Activated T-helper 17 cell treated with anti-CD3 and anti-CD28 coated beads, Interleukin-2, amount 50 U/mL, for 72 hours (primary cell): ENCODE measurements at regions not wholly inside any gene's neighbourhood (a gene's known extent, or its start where the extent isn't known, plus 50 kb on each side); places are given as distances from the start of the nearest gene placed in this dataset.
"Not testable (repeated sequence)": the region's sequence is repeated elsewhere in the genome, so short reads cannot be mapped to it uniquely, and the experiment has no call there.

Experiments
- ATAC-seq: fragments of 150-1000 bp; cut with Tn5 transposase; replicated peaks from 2 replicates; pipeline ENCODE4 v1.10.0; 2021; ENCODE audit warnings: mild to moderate bottlenecking, moderate library complexity
- H3K27ac Mint-ChIP-seq: one replicate; pipeline ENCODE4 v1.8.0; 2022; ENCODE audit warnings: mixed read lengths
- H3K27me3 Mint-ChIP-seq: one replicate; pipeline ENCODE4 v1.8.0; 2022; ENCODE audit warnings: mixed read lengths
- H3K36me3 Mint-ChIP-seq: one replicate; pipeline ENCODE4 v1.8.0; 2022; ENCODE audit warnings: low read depth, mild to moderate bottlenecking, mixed read lengths
- H3K4me1 Mint-ChIP-seq: one replicate; pipeline ENCODE4 v1.8.0; 2022; ENCODE audit warnings: mixed read lengths
- H3K4me3 Mint-ChIP-seq: one replicate; pipeline ENCODE4 v1.8.0; 2022; ENCODE audit warnings: mild to moderate bottlenecking, mixed read lengths
- H3K9me3 Mint-ChIP-seq: one replicate; pipeline ENCODE4 v1.8.0; 2022; ENCODE audit warnings: mixed read lengths

- no peaks in the 10 kb centered on the region for H3K27me3 Mint-ChIP-seq
- ATAC-seq, result no peak
- no peaks in the 10 kb centered on the region for H3K36me3 Mint-ChIP-seq
- no peaks in the 10 kb centered on the region for H3K4me1 Mint-ChIP-seq
- no peak overlapping the region for H3K4me3 Mint-ChIP-seq
- no peak overlapping the region for H3K27ac Mint-ChIP-seq
- peaks cover 3% of the 10 kb centered on the region for H3K9me3 Mint-ChIP-seq
Measured at GRCh38 chr3:166291186-166291955, 454.1 kb upstream of the BCHE start.

DNA sequence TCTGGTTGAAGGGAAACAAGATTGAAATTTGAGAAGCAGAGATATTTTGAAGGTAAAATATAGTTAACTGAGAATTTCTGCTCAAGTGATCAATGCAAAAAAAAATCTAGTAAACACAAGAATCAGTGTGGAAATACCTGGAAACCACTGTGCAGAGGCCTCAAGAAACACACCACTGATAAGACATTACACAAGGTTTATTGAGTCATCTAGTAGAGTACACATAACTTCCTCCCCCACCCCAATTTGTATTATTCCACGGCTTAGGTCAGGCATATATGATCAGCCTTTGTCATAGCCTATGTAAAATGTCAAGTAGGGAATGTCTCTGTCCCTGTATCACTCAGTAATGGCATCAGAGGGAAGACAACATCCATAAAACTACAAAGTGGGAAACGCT lies 447.8 kb upstream of the BCHE start:
- H3K27ac Mint-ChIP-seq, result no peak overlapping the region
- no peak overlapping the region for H3K4me3 Mint-ChIP-seq
- peaks cover 4% of the 10 kb centered on the region for H3K9me3 Mint-ChIP-seq
- ATAC-seq, result no peak
- no peaks in the 10 kb centered on the region for H3K36me3 Mint-ChIP-seq
- H3K4me1 Mint-ChIP-seq, result no peaks in the 10 kb centered on the region
- no peaks in the 10 kb centered on the region for H3K27me3 Mint-ChIP-seq

DNA sequence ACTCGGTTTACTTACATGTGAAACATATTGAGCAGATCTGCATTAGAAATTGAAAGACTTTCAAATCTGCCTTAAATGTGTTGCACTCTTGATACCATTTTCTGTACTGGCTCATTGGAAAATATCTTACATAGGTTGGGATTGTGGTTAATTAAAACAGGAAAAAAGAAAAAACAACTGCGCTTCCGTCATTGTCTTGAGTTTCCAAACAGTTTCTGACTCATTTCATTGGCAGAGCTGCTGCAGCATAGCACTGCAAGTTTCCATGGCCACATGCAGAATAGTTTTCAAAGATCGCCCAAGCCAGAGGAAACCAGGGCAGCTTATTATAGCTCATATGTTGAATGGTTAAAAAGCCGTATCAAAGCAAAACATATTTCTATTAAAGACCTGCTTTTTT lies 446.6 kb upstream of the BCHE start:
- no peak overlapping the region for H3K4me3 Mint-ChIP-seq
- no peak overlapping the region for H3K27ac Mint-ChIP-seq
- peaks cover 4% of the 10 kb centered on the region for H3K9me3 Mint-ChIP-seq
- no peak for ATAC-seq
- H3K27me3 Mint-ChIP-seq, result no peaks in the 10 kb centered on the region
- no peaks in the 10 kb centered on the region for H3K36me3 Mint-ChIP-seq
- no peaks in the 10 kb centered on the region for H3K4me1 Mint-ChIP-seq

DNA sequence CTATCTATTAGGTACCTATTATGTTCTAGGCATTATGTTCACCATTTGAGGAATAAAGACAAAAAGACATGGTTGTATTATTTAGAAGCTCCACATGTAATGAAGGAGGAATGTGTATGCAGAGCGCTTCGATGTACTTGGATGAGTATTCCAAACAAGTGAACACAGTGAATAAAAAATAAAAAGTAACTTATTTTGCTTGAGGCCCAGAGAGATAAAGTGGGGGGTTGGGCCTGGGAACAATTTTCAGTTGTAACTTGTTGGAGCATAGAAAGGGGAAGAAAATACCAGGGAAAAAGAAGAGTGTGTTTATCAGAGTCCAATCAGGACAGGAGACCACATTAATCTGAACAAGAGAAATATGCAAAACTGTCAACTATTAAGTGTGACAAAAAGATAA lies 445.7 kb upstream of the BCHE start:
- Mint-ChIP-seq H3K9me3 (peaks cover 7% of the 10 kb centered on the region), H3K36me3 (no peaks in the 10 kb centered on the region), H3K27ac (no peak overlapping the region), H3K4me1 (no peaks in the 10 kb centered on the region), H3K4me3 (no peak overlapping the region), H3K27me3 (no peaks in the 10 kb centered on the region)
- no peak for ATAC-seq

DNA sequence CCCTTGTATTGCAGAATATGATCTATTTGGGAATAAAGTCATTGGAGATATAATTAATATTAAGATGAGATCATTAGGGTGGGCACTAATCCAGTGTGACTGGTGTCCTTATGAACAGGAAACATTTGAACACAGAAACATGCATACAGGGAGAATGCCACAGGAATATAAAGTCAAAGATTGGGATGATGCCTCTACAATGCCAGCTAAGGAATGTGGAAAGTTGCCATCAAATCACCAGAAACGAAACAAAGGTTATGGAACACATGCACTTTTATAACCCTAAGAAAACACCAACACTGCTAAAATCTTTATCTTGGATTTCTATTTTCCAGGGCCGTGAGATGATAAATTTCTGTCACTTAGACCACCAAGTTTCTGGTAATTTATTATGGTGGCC lies 442.4 kb upstream of the BCHE start:
- ATAC-seq, result no peak
- Mint-ChIP-seq H3K27ac (no peak overlapping the region), H3K36me3 (no peaks in the 10 kb centered on the region), H3K27me3 (no peaks in the 10 kb centered on the region), H3K4me3 (no peak overlapping the region), H3K9me3 (peaks cover 7% of the 10 kb centered on the region), H3K4me1 (no peaks in the 10 kb centered on the region)

GRCh38 chr3:166275024-166275390 lies 437.8 kb upstream of the BCHE start:
- H3K9me3 Mint-ChIP-seq, result peaks cover 8% of the 10 kb centered on the region
- H3K27me3 Mint-ChIP-seq, result no peaks in the 10 kb centered on the region
- H3K4me1 Mint-ChIP-seq, result no peaks in the 10 kb centered on the region
- no peak for ATAC-seq
- no peak overlapping the region for H3K4me3 Mint-ChIP-seq
- no peaks in the 10 kb centered on the region for H3K36me3 Mint-ChIP-seq
- H3K27ac Mint-ChIP-seq, result no peak overlapping the region

DNA sequence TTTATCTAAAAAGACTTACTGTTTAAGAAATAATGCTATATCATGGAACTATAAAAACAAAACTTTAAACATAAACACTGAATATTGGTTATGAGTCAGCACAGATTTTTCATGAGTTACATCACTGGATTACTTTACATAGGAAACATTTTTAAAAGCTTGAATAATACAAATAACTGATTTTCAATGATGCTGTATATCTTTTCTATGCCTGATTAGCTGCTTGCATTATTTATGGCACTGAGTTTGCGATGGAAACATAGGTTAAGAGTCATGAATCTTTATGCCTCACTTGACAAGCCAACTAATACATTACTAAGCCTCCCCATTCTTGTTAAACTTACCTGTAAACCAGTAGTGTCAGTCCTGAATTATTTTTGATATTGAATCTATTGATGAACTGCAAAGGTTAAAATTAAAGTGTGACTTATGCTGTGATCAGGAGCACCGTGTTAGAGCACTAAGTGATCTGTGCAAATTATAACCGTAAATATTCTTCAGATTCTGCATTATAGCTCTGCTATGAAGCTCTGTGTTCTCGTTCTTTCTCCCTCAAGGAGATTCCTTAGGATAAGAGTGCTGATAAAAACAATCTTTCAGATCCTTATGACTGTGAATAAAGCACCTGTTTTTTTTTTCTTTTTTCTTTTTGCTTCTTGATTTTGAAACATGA lies 437.3 kb upstream of the BCHE start:
- no peak for ATAC-seq
- no peak overlapping the region for H3K4me3 Mint-ChIP-seq
- no peaks in the 10 kb centered on the region for H3K36me3 Mint-ChIP-seq
- no peak overlapping the region for H3K27ac Mint-ChIP-seq
- H3K9me3 Mint-ChIP-seq, result peaks cover 8% of the 10 kb centered on the region
- H3K27me3 Mint-ChIP-seq, result no peaks in the 10 kb centered on the region
- H3K4me1 Mint-ChIP-seq, result no peaks in the 10 kb centered on the region

DNA sequence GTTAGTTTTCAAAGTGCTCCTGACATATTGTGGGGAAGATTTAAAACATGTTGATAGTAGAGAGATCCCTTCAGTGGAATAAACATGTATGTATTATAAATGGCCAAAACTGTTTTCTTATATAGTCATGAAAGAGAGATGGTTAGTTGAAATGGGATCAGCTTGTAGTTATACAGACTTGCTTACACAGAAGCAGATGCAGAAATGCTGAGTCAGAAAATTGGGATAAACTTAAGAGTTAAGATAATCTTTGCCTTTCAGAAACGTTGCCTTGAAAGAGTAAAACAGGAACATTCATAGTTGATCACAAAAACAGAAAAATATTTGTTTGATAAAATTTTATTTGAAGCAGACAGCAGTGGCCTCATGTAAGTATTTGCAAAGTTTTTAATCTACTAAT lies 433.2 kb upstream of the BCHE start:
- no peaks in the 10 kb centered on the region for H3K27me3 Mint-ChIP-seq
- ATAC-seq, result no peak
- no peak overlapping the region for H3K27ac Mint-ChIP-seq
- H3K9me3 Mint-ChIP-seq, result peaks cover 5% of the 10 kb centered on the region
- H3K4me1 Mint-ChIP-seq, result no peaks in the 10 kb centered on the region
- H3K4me3 Mint-ChIP-seq, result no peak overlapping the region
- no peaks in the 10 kb centered on the region for H3K36me3 Mint-ChIP-seq

GRCh38 chr3:166265153-166265552 lies 427.9 kb upstream of the BCHE start:
- no peaks in the 10 kb centered on the region for H3K4me1 Mint-ChIP-seq
- H3K9me3 Mint-ChIP-seq, result peaks cover 7% of the 10 kb centered on the region
- ATAC-seq, result no peak
- no peak overlapping the region for H3K4me3 Mint-ChIP-seq
- no peak overlapping the region for H3K27ac Mint-ChIP-seq
- no peaks in the 10 kb centered on the region for H3K27me3 Mint-ChIP-seq
- H3K36me3 Mint-ChIP-seq, result no peaks in the 10 kb centered on the region

DNA sequence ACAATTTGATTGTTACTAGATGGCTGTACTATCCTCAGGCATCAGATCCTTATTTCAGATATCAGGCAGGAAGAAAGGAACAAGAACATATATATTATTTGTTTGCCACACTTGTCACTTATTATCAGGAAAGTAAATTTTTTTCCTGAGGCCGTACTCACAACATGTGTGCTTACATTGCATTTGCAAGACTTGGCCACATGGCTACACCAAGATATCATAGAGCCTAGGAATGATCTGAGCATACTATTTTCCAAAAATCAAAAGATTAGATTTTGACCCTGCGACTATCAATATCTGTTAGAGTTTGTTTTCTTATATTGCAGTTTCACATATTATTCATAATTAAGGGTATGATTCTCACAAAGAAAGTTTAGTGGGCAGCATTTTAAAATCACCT lies 426.2 kb upstream of the BCHE start:
- ATAC-seq, result no peak
- Mint-ChIP-seq H3K27me3 (no peaks in the 10 kb centered on the region), H3K36me3 (no peaks in the 10 kb centered on the region), H3K4me1 (no peaks in the 10 kb centered on the region), H3K4me3 (no peak overlapping the region), H3K9me3 (peaks cover 7% of the 10 kb centered on the region), H3K27ac (no peak overlapping the region)

DNA sequence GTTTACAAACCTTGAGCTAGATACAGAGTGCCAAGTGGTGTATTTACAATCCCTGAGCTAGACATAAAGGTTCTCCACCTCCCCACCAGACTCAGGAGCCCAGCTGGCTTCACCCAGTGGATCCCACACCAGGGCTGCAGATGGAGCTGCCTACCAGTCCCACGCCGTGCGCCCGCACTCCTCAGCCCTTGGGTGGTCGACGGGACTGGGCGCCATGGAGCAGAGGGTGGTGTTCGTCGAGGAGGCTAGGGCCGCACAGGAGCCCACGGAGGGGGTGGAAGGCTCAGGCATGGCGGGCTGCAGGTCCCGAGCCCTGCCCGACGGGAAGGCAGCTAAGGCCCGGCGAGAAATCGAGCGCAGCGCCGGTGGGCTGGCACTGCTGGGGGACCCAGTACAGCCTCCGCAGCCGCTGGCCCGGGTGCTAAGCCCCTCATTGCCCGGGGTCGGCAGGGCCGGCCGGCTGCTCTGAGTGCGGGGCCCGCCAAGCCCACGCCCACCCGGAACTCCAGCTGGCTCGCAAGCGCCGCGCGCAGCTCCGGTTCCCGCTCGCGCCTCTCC lies 421.1 kb upstream of the BCHE start:
- ATAC-seq, H3K4me3 Mint-ChIP-seq, H3K27ac Mint-ChIP-seq, H3K4me1 Mint-ChIP-seq, H3K27me3 Mint-ChIP-seq, H3K36me3 Mint-ChIP-seq: not testable (repeated sequence)
- H3K9me3 Mint-ChIP-seq, result peaks cover 15% of the 10 kb centered on the region

DNA sequence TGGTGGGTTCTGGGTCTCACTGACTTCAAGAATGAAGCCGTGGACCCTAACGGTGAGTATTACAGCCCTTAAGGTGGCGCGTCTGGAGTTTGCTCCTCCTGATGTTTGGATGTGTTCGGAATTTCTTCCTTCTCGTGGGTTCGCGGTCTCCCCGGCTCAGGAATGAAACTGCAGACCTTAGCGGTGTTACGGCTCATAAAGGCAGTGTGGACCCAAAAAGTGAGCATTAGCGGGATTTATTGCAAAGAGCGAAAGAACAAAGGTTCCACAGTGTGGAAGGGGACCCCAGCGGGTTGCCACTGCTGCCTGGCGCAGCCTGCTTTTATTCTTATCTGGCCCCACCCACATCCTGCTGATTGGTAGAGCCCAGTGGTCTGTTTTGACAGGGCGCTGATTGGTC lies 420.5 kb upstream of the BCHE start:
- Mint-ChIP-seq H3K4me3 (no peak overlapping the region), H3K4me1 (no peaks in the 10 kb centered on the region), H3K27me3 (no peaks in the 10 kb centered on the region), H3K36me3 (no peaks in the 10 kb centered on the region), H3K27ac (no peak overlapping the region), H3K9me3 (peaks cover 15% of the 10 kb centered on the region)
- no peak for ATAC-seq

GRCh38 chr3:166248784-166249183 lies 411.6 kb upstream of the BCHE start:
- no peak overlapping the region for H3K27ac Mint-ChIP-seq
- ATAC-seq, result no peak
- no peaks in the 10 kb centered on the region for H3K4me1 Mint-ChIP-seq
- H3K9me3 Mint-ChIP-seq, result peaks cover 6% of the 10 kb centered on the region
- H3K4me3 Mint-ChIP-seq, result no peak overlapping the region
- no peaks in the 10 kb centered on the region for H3K36me3 Mint-ChIP-seq
- H3K27me3 Mint-ChIP-seq, result no peaks in the 10 kb centered on the region

DNA sequence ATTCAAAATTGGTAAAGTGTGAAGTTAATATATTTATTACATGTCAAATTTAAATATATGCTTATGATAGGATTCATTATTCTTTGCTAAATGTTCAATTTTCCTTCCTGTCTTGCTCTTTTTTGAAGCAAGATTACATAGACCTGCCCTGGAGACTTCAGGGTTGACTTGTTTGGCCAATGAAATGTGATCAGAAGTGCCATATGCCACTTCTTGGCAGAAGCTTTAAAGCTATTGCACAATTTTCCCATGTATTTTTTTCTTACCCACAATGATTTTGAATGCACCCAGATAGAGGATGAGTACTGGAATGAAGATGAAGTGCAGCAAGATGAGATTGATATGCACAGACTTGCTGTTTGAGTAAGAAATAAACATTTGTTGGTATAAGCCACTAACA lies 406.3 kb upstream of the BCHE start:
- no peaks in the 10 kb centered on the region for H3K27me3 Mint-ChIP-seq
- no peak overlapping the region for H3K4me3 Mint-ChIP-seq
- no peaks in the 10 kb centered on the region for H3K36me3 Mint-ChIP-seq
- H3K9me3 Mint-ChIP-seq, result no peaks in the 10 kb centered on the region
- ATAC-seq, result no peak
- H3K27ac Mint-ChIP-seq, result no peak overlapping the region
- H3K4me1 Mint-ChIP-seq, result no peaks in the 10 kb centered on the region

- ATAC-seq, result no peak
- Mint-ChIP-seq H3K27me3 (no peaks in the 10 kb centered on the region), H3K4me1 (no peaks in the 10 kb centered on the region), H3K36me3 (no peaks in the 10 kb centered on the region), H3K27ac (no peak overlapping the region), H3K9me3 (peaks cover 14% of the 10 kb centered on the region), H3K4me3 (no peak overlapping the region)
Measured at GRCh38 chr3:166223120-166223519, 385.9 kb upstream of the BCHE start.
